Lung (tissue), 11 donors: ENCODE measurements at regions not wholly inside any gene's neighbourhood (a gene's known extent, or its start where the extent isn't known, plus 50 kb on each side); places are given as distances from the start of the nearest gene placed in this dataset.
A peak's percentile ranks its signal among the peaks of the same experiment; 100 is the strongest.
"Not testable (repeated sequence)": the region's sequence is repeated elsewhere in the genome, so short reads cannot be mapped to it uniquely, and the experiment has no call there.

ENCODE experiments used
- ATAC-seq: fragments of 200-7000 bp; cut with Tn5 transposase; one replicate; pipeline ENCODE4 v1.9.1; 2020; ENCODE audit warnings: moderate number of reproducible peaks; ENCODE audit not compliant: insufficient read depth, low FRiP score
- DNase-seq, 3 donors: peaks; one replicate each; pipeline ENCODE4 v3.0.0-alpha.2; 2013 to 2017
- H3K27ac ChIP-seq, 2 donors: one replicate each; pipeline ENCODE4 v1.5.1; 2013; ENCODE audit warnings: mild to moderate bottlenecking in 2 of 2, moderate library complexity in 2 of 2, control low read depth in 1 of 2, inconsistent platforms in 1 of 2, low read depth in 1 of 2, low read length in 1 of 2
- H3K27me3 ChIP-seq, 3 donors: one replicate each; pipeline ENCODE4 v1.5.1; 2013; ENCODE audit warnings: low read length in 2 of 3; ENCODE audit not compliant: control insufficient read depth in 3 of 3, insufficient read depth in 3 of 3
- H3K36me3 ChIP-seq, 4 donors: one replicate each; pipeline ENCODE4 v1.5.1; 2013; ENCODE audit warnings: low read length in 4 of 4, mild to moderate bottlenecking in 1 of 4, moderate library complexity in 1 of 4; ENCODE audit not compliant: control insufficient read depth in 4 of 4, insufficient read depth in 4 of 4
- H3K4me1 ChIP-seq, 5 donors: one replicate each; pipeline ENCODE4 v1.5.1; 2013; ENCODE audit warnings: low read length in 5 of 5, mild to moderate bottlenecking in 2 of 5, moderate library complexity in 1 of 5; ENCODE audit not compliant: control insufficient read depth in 5 of 5, insufficient read depth in 5 of 5
- H3K4me3 ChIP-seq: one replicate; pipeline ENCODE4 v1.5.1; 2013; ENCODE audit warnings: mild to moderate bottlenecking, control low read depth, moderate library complexity
- H3K9ac ChIP-seq, 2 donors: one replicate each; pipeline ENCODE4 v1.5.1; 2013; ENCODE audit warnings: low read length in 2 of 2, control low read depth in 1 of 2; ENCODE audit not compliant: insufficient read depth in 1 of 2
- H3K9me3 ChIP-seq, 4 donors: one replicate each; pipeline ENCODE4 v1.5.1; 2013; ENCODE audit warnings: low read length in 3 of 4, mild to moderate bottlenecking in 1 of 4, moderate library complexity in 1 of 4; ENCODE audit not compliant: control insufficient read depth in 4 of 4, insufficient read depth in 3 of 4
- WGBS, 2 donors: extraction: QIAGEN DNeasy Blood & Tissue Kit; methylation state at CpG; one replicate each; pipeline ENCODE4 v1.1.7; 2013; 5-methylcytosine and 5-hydroxymethylcytosine counted together
- TF ChIP-seq, protein P1 (sequence below): IDR thresholded peaks from 2 replicates; pipeline ENCODE4 v1.5.1; 2012; ENCODE audit warnings: mild to moderate bottlenecking; ENCODE audit errors: control extremely low read depth, extremely low read depth
- donor health status: control.
- donor health status: control.
- donor health status: Bipolar disorder and iron deficiency.
- donor health status: healthy.
- donor health status: DM: yes; HTN: yes; CAD: no.

DNA sequence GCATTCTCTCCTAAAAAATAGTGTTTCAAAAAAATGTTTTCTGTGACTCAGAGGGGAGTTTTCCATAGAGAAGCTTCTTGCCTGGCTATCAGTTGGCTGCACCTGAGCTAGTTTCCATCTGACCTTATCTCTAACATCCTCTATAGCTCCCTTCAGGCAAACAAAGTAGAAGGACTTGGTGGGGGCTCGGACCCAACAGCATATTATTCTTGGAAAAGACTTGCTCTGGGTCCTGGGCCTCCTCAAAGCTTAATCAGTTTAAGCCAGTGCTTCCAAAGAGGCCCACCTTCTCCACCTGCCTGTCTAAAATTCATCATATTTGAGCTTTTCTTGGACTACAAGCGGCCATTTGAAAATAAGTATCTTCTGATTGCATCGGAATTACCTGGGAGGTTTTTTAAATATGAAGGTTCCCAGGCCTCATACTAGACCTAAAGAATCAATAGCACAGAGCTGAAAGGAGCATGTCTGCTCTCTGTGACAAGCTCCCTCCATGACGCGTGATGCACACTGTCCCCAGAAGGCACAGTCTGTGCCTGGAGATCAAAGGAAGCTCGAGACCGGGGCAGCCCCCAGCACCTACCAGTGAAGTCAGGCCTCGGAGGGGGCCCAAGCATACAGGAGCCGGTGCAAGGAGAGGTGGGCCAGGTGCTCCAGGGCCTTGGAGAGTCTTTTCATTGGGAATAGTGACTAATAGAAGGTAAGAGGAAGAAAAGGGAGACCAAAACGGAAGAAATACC lies 80.6 kb upstream of the HIVEP1 start:
- no peaks in the 10 kb centered on the region for H3K9me3 ChIP-seq
- no peaks in the 10 kb centered on the region for H3K36me3 ChIP-seq
- no peak overlapping the region for H3K9ac ChIP-seq
- peaks cover 0 to 8% (median 0%) of the 10 kb centered on the region in 5 donors for H3K4me1 ChIP-seq
- no peak overlapping the region for H3K4me3 ChIP-seq
- no peak overlapping the region for H3K27ac ChIP-seq
- TF ChIP-seq, protein P1, sequence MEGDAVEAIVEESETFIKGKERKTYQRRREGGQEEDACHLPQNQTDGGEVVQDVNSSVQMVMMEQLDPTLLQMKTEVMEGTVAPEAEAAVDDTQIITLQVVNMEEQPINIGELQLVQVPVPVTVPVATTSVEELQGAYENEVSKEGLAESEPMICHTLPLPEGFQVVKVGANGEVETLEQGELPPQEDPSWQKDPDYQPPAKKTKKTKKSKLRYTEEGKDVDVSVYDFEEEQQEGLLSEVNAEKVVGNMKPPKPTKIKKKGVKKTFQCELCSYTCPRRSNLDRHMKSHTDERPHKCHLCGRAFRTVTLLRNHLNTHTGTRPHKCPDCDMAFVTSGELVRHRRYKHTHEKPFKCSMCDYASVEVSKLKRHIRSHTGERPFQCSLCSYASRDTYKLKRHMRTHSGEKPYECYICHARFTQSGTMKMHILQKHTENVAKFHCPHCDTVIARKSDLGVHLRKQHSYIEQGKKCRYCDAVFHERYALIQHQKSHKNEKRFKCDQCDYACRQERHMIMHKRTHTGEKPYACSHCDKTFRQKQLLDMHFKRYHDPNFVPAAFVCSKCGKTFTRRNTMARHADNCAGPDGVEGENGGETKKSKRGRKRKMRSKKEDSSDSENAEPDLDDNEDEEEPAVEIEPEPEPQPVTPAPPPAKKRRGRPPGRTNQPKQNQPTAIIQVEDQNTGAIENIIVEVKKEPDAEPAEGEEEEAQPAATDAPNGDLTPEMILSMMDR: no peak
- H3K27me3 ChIP-seq: no peaks in the 10 kb centered on the region
- WGBS, 2 donors: 93 to 96% methylated on average over 10 of the region's 10 CpGs
- ATAC-seq: no peak
- no peak for DNase-seq

DNA sequence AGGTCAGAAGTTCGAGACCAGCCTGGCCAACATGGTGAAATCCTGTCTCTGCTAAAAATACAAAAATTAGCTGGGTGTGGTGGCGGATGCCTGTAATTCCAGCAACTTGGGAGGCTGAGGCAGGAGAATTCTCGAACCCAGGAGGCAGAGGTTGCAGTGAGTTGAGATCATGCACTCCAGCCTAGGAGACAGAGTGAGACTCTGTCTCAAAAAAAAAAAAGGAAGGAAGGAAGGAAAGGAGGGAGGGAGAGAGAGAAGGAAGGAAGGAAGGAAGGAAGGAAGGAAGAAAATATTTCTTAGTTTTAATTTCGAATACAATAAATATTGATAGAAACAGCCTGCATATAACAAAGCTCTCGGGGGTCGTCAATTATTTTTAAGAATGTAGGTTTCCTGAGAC lies 81.3 kb upstream of the HIVEP1 start:
- not testable (repeated sequence) for H3K4me3 ChIP-seq, ATAC-seq, H3K27ac ChIP-seq, DNase-seq, H3K9me3 ChIP-seq, H3K27me3 ChIP-seq, H3K9ac ChIP-seq, H3K4me1 ChIP-seq, H3K36me3 ChIP-seq
- 80 to 87% methylated on average over 6 of the region's 6 CpGs for WGBS, 2 donors

DNA sequence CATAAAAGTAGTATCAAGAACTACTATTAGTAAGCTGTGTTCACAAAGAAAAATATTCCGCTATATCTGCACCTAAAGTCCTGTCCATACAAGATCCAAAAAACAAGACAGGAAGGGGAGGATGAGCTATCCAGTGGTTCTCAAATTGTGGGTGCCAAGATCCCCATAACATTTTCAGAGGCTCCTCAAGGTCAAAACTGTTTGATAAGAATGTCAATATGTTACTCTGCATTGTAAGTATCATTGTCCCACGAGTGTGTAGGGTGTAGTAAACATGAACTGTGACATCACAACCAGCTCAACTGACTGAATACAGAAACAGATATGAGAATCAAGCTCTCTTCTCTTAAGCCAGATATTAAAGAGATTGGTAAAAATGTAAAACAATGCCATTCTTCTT lies 81.9 kb upstream of the HIVEP1 start:
- Histone ChIP-seq H3K9me3 (no peaks in the 10 kb centered on the region), H3K4me3 (no peak overlapping the region), H3K36me3 (no peaks in the 10 kb centered on the region), H3K27me3 (no peaks in the 10 kb centered on the region), H3K27ac (no peak overlapping the region), H3K9ac (no peak overlapping the region), H3K4me1 (peaks cover 0 to 8% (median 0%) of the 10 kb centered on the region in 5 donors)
- no peak for DNase-seq
- TF ChIP-seq, protein P1: no peak
- WGBS, 2 donors: 65 to 74% methylated on average over 2 of the region's 2 CpGs
- ATAC-seq: no peak

DNA sequence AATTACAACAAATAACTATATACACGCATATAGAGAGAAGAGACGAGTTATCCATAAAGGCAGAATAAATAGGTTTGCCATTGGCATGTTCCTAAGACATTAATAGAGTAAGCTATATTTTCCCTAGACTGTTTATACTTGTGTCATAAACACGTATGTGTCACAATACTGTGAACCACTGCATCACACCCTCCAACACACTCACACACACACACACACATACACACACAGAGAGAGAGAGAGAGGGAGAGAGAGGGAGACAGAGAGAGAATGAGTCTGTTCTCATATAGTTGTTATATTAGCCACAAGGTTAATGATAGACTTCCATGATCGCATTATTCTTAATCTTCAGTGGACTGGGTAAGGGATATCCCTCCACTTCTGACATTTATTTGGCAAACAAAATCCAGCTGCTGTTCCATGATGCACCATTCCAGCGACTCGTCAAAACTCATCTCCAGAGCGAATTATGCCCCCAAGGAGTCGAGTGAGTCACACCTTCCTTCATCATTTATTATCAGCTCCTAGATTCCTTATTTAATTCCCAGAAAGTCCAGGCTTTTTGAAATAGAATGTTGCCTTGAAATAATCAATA lies 82.8 kb upstream of the HIVEP1 start:
- TF ChIP-seq, protein P1: no peak
- H3K27me3 ChIP-seq: no peaks in the 10 kb centered on the region
- WGBS, 2 donors: 84 to 85% methylated on average over 8 of the region's 8 CpGs
- DNase-seq (peak in 2 of 3 donors; percentile 59 to 71), ATAC-seq (no peak)
- no peak overlapping the region for H3K27ac ChIP-seq
- H3K9me3 ChIP-seq: no peaks in the 10 kb centered on the region
- peaks cover 0 to 8% (median 0%) of the 10 kb centered on the region in 5 donors for H3K4me1 ChIP-seq
- no peaks in the 10 kb centered on the region for H3K36me3 ChIP-seq
- no peak overlapping the region for H3K4me3 ChIP-seq
- H3K9ac ChIP-seq: no peak overlapping the region
